Astrocyte (in vitro differentiated cells and primary cell): ENCODE measurements at regions not wholly inside any gene's neighbourhood (a gene's known extent, or its start where the extent isn't known, plus 50 kb on each side); places are given as distances from the start of the nearest gene placed in this dataset.

Source experiments
- DNase-seq: peaks from one replicate; pipeline ENCODE4 v3.0.0-alpha.2; 2010; ENCODE audit warnings: low read depth
- FAIRE-seq: peaks from 2 replicates; lab custom pipeline; 2011; peaks lifted over from hg19 to GRCh38; lab: Jason Lieb, UNC
- H2AFZ ChIP-seq: 2 replicates; pipeline ENCODE4 v1.6.0; 2012; ENCODE audit warnings: low read depth, low read length, inconsistent platforms
- H3K27ac ChIP-seq: 2 replicates; pipeline ENCODE4 v1.5.1; 2011; ENCODE audit warnings: low read depth, low read length, inconsistent platforms
- H3K27me3 ChIP-seq: 2 replicates; pipeline ENCODE4 v1.6.0; 2011; ENCODE audit warnings: low read length, inconsistent platforms; ENCODE audit not compliant: insufficient read depth
- H3K36me3 ChIP-seq: 2 replicates; pipeline ENCODE4 v1.5.1; 2011; ENCODE audit warnings: low read length, inconsistent platforms; ENCODE audit not compliant: insufficient read depth
- H3K4me1 ChIP-seq: 2 replicates; pipeline ENCODE4 v1.5.1; 2011; ENCODE audit warnings: low read length, inconsistent platforms; ENCODE audit not compliant: insufficient read depth
- H3K4me2 ChIP-seq: 2 replicates; pipeline ENCODE4 v1.6.0; 2012; ENCODE audit warnings: low read length, inconsistent platforms
- H3K4me3 ChIP-seq: 2 replicates; pipeline ENCODE4 v1.5.1; 2011; ENCODE audit warnings: low read depth, mild to moderate bottlenecking, low read length, inconsistent platforms; ENCODE audit not compliant: insufficient read depth
- H3K79me2 ChIP-seq: 2 replicates; pipeline ENCODE4 v1.6.0; 2012; ENCODE audit warnings: mild to moderate bottlenecking, low read length, inconsistent platforms; ENCODE audit not compliant: insufficient read depth
- H3K9ac ChIP-seq: 2 replicates; pipeline ENCODE4 v1.6.0; 2012; ENCODE audit warnings: mild to moderate bottlenecking, low read length, inconsistent platforms
- H3K9me3 ChIP-seq: 2 replicates; pipeline ENCODE4 v1.5.1; 2012; ENCODE audit warnings: low read depth, mild to moderate bottlenecking, low read length, inconsistent platforms; ENCODE audit not compliant: insufficient read depth
- H4K20me1 ChIP-seq: 2 replicates; pipeline ENCODE4 v1.6.0; 2012; ENCODE audit warnings: low read length, inconsistent platforms; ENCODE audit not compliant: insufficient read depth
- H3K27ac Mint-ChIP-seq: one replicate; pipeline ENCODE4 v1.8.0; 2021; ENCODE audit warnings: mild to moderate bottlenecking, mixed read lengths; ENCODE audit not compliant: unreplicated experiment
- H3K27me3 Mint-ChIP-seq: one replicate; pipeline ENCODE4 v1.8.0; 2021; ENCODE audit warnings: low read depth, mixed read lengths; ENCODE audit not compliant: unreplicated experiment
- H3K36me3 Mint-ChIP-seq: one replicate; pipeline ENCODE4 v1.8.0; 2021; ENCODE audit warnings: low read depth, mixed read lengths; ENCODE audit not compliant: unreplicated experiment
- H3K4me1 Mint-ChIP-seq: one replicate; pipeline ENCODE4 v1.8.0; 2021; ENCODE audit warnings: low read depth, mixed read lengths; ENCODE audit not compliant: unreplicated experiment
- H3K4me3 Mint-ChIP-seq: one replicate; pipeline ENCODE4 v1.8.0; 2021; ENCODE audit warnings: mild to moderate bottlenecking, moderate library complexity, mixed read lengths; ENCODE audit not compliant: unreplicated experiment
- H3K9me3 Mint-ChIP-seq: one replicate; pipeline ENCODE4 v1.8.0; 2021; ENCODE audit warnings: mild to moderate bottlenecking, mixed read lengths; ENCODE audit not compliant: unreplicated experiment
- EZH2 ChIP-seq: IDR thresholded peaks from 2 replicates; pipeline ENCODE4 v1.6.1; 2012; ENCODE audit warnings: mild to moderate bottlenecking, low read length, inconsistent platforms; ENCODE audit not compliant: insufficient read depth
- TF ChIP-seq, protein P1 (sequence below): IDR thresholded peaks from 2 replicates; pipeline ENCODE4 v1.5.1; 2011; ENCODE audit warnings: low read depth, mild to moderate bottlenecking, inconsistent platforms, low read length, moderate library complexity; ENCODE audit not compliant: insufficient read depth

DNA sequence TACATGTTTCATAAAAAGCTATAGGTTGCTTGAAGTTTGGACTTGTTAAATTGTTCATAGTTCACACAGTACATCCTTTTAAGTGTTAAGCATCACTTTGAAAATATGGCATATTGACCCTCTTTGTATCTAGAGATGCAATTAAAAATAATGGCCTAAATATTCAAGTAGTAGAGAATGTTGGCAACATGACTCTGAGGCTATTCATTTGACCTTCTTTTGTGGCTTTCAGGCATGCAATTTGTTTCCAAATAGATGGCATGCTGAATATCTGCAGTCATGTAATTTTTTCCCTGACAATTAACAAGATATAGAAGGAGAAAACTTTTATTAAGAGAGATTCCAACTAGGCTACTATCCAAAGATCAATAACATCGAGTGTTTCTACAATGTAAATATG, 230.5 kb upstream of the ZRANB2 start:
- Histone ChIP-seq H3K9ac (no peak overlapping the region), H3K27me3 (no peaks in the 10 kb centered on the region), H3K79me2 (no peaks in the 10 kb centered on the region), H4K20me1 (no peaks in the 10 kb centered on the region), H2AFZ (no peak overlapping the region), H3K27ac (no peak overlapping the region), H3K9me3 (no peaks in the 10 kb centered on the region), H3K4me3 (no peak overlapping the region), H3K4me1 (no peaks in the 10 kb centered on the region), H3K4me2 (no peak overlapping the region), H3K36me3 (no peaks in the 10 kb centered on the region)
- H3K4me3 Mint-ChIP-seq, result no peak overlapping the region
- FAIRE-seq, result no peak
- H3K27ac Mint-ChIP-seq, result peak overlapping the region; percentile 14
- H3K36me3 Mint-ChIP-seq, result no peaks in the 10 kb centered on the region
- TF ChIP-seq EZH2, result no peak
- TF ChIP-seq, protein P1, sequence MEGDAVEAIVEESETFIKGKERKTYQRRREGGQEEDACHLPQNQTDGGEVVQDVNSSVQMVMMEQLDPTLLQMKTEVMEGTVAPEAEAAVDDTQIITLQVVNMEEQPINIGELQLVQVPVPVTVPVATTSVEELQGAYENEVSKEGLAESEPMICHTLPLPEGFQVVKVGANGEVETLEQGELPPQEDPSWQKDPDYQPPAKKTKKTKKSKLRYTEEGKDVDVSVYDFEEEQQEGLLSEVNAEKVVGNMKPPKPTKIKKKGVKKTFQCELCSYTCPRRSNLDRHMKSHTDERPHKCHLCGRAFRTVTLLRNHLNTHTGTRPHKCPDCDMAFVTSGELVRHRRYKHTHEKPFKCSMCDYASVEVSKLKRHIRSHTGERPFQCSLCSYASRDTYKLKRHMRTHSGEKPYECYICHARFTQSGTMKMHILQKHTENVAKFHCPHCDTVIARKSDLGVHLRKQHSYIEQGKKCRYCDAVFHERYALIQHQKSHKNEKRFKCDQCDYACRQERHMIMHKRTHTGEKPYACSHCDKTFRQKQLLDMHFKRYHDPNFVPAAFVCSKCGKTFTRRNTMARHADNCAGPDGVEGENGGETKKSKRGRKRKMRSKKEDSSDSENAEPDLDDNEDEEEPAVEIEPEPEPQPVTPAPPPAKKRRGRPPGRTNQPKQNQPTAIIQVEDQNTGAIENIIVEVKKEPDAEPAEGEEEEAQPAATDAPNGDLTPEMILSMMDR, result no peak
- DNase-seq, result no peak
- H3K9me3 Mint-ChIP-seq, result no peaks in the 10 kb centered on the region
- peaks cover 10% of the 10 kb centered on the region for H3K4me1 Mint-ChIP-seq
- H3K27me3 Mint-ChIP-seq, result no peaks in the 10 kb centered on the region

DNA sequence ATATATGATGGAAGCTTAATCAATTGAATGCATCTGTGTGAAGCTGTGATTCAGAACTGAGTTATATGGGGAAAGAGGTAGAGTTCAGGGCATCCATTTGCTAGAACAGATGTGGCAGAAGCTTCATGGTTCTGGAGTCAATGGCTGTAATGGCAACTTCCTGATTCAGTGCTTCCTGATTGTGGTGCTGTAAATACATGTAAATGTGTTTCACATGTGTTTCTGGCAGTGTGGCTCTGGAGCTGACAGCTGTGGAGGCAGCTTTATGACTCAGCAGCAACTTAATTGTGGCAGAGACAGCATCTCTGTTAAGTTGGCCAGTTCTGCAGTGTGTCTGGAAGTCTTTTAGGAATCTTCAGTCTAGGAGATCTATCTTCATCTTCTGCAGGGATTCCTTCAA, 226.6 kb upstream of the ZRANB2 start:
- Histone ChIP-seq H3K4me3 (no peak overlapping the region), H2AFZ (no peak overlapping the region), H3K27me3 (no peaks in the 10 kb centered on the region), H3K36me3 (no peaks in the 10 kb centered on the region), H3K4me1 (no peaks in the 10 kb centered on the region), H3K27ac (no peak overlapping the region), H3K9ac (no peak overlapping the region), H3K79me2 (no peaks in the 10 kb centered on the region), H4K20me1 (no peaks in the 10 kb centered on the region), H3K9me3 (no peaks in the 10 kb centered on the region), H3K4me2 (no peak overlapping the region)
- Mint-ChIP-seq H3K27me3 (no peaks in the 10 kb centered on the region), H3K27ac (peak overlapping the region; percentile 70), H3K4me3 (no peak overlapping the region), H3K36me3 (no peaks in the 10 kb centered on the region), H3K9me3 (no peaks in the 10 kb centered on the region), H3K4me1 (peaks cover 10% of the 10 kb centered on the region)
- no peak for TF ChIP-seq EZH2
- TF ChIP-seq, protein P1, result no peak
- DNase-seq (peak; percentile 24), FAIRE-seq (no peak)

DNA sequence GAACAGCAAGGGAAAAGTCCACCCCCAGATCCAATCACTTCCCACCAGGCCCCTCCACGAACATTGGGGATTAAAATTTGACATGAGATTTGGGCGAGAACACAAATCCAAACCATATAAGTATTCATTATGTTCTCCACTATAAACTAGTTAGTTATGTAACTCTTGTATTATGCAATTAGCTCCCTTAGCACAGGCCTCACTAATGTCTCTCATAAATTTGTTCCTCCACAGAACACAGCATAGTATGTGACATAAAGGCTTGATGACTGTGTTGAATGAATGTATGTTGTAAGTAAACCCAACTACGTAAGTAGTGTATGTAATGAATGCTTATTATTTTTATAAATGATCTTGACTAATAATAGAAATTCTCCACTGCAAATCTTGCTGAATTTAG, 223.3 kb upstream of the ZRANB2 start:
- TF ChIP-seq, protein P1, result no peak
- no peak for TF ChIP-seq EZH2
- no peak for DNase-seq
- peaks cover 5% of the 10 kb centered on the region for H3K4me1 Mint-ChIP-seq
- Histone ChIP-seq H3K27me3 (no peaks in the 10 kb centered on the region), H3K4me3 (no peak overlapping the region), H4K20me1 (no peaks in the 10 kb centered on the region), H3K4me2 (no peak overlapping the region), H3K36me3 (no peaks in the 10 kb centered on the region), H3K79me2 (no peaks in the 10 kb centered on the region), H3K9me3 (no peaks in the 10 kb centered on the region), H3K9ac (no peak overlapping the region), H3K27ac (no peak overlapping the region), H3K4me1 (no peaks in the 10 kb centered on the region), H2AFZ (no peak overlapping the region)
- no peak overlapping the region for H3K27ac Mint-ChIP-seq
- no peaks in the 10 kb centered on the region for H3K36me3 Mint-ChIP-seq
- no peaks in the 10 kb centered on the region for H3K27me3 Mint-ChIP-seq
- H3K4me3 Mint-ChIP-seq, result no peak overlapping the region
- H3K9me3 Mint-ChIP-seq, result no peaks in the 10 kb centered on the region
- FAIRE-seq, result no peak
